Prostate gland (tissue), 2 donors: ENCODE measurements at regions not wholly inside any gene's neighbourhood (a gene's known extent, or its start where the extent isn't known, plus 50 kb on each side); places are given as distances from the start of the nearest gene placed in this dataset.

ENCODE experiments used
- DNase-seq: peaks from one replicate; pipeline ENCODE4 v3.0.0-alpha.2; 2019; ENCODE audit warnings: low spot score
- H3K27ac ChIP-seq, 2 donors: fragments of 200-600 bp; sonication (generic); 2 replicates each; pipeline ENCODE4 v1.5.1; 2017 to 2019
- H3K27me3 ChIP-seq: fragments of 200-600 bp; sonication (generic); replicated peaks from 2 replicates; pipeline ENCODE4 v1.5.1; 2019; ENCODE audit not compliant: insufficient read depth
- H3K36me3 ChIP-seq, 2 donors: fragments of 200-600 bp; sonication (generic); 1 replicate in 1 of 2; 2 replicates in 1 of 2; pipeline versions ENCODE4 v1.5.1 to v1.8.1; 2017 to 2019
- H3K4me1 ChIP-seq: fragments of 200-600 bp; sonication (generic); replicated peaks from 2 replicates; pipeline ENCODE4 v1.5.1; 2019
- H3K4me3 ChIP-seq, 2 donors: fragments of 200-600 bp; sonication (generic); 2 replicates each; pipeline ENCODE4 v1.5.1; 2017 to 2019
- H3K9me3 ChIP-seq: fragments of 200-600 bp; sonication (generic); 2 replicates; pipeline ENCODE4 v1.5.1; 2017
- POLR2A ChIP-seq: fragments of 450-650 bp; IDR thresholded peaks from one replicate; pipeline ENCODE4 v1.6.1; 2016; ENCODE audit warnings: antibody characterized with exemption, mild to moderate bottlenecking
- POLR2AphosphoS5 ChIP-seq: sonication (generic); formaldehyde crosslinking; IDR thresholded peaks from one replicate; pipeline ENCODE4 v1.6.1; 2017; ENCODE audit warnings: antibody characterized with exemption
- WGBS: methylation state at CpG from one replicate; pipeline ENCODE4 v1.1.5; 2018; 5-methylcytosine and 5-hydroxymethylcytosine counted together
- intact Hi-C: fragments of 100-400 bp; cut with DNase I; formaldehyde crosslinking; loops from one replicate; pipeline ENCODE4 v1.14.2; 2022
- TF ChIP-seq, protein P1 (sequence below), 4 experiments: fragments of 200-600 bp in 2 of 4; fragments of 450-650 bp in 2 of 4; sonication (generic) in 2 of 4; IDR thresholded peaks; 1 replicate in 3 of 4; 2 replicates in 1 of 4; pipeline ENCODE4 v1.5.1; 2016 to 2019; ENCODE audit warnings: antibody characterized with exemption in 4 of 4, mild to moderate bottlenecking in 2 of 4, moderate library complexity in 2 of 4

DNA sequence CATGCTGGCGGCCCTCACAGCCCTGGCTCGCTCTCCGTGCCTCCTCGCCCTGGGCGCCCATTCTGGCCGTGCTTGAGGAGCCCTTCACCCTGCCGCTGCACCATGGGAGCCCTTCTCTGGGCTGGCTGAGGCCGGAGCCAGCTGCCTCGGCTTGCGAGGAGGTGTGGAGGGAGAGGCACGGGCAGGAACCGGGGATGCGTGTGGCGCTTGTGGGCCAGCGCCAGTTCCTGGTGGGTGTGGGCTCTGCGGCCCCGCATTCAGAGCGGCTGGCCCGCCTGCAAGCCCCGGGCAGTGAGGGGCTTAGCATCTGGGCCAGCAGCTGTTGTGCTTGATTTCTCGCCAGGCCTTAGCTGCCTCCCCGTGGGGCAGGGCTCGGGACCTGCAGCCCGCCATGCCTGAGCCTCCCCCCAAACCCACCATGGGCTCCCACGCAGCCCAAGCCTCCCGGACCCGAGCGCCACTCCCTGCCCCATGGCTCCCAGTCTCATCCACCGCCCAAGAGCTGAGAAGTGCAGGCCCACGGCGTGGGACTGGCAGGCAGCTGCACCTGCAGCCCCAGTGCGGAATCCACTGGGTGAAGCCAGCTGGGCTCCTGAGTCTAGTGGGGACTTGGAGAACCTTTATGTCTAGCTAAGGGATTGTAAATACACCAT is 163.4 kb upstream of the LRRC4C start:
- intact Hi-C loops, result no loop called here
- no peak overlapping the region for H3K4me3 ChIP-seq
- no peaks in the 10 kb centered on the region for H3K27me3 ChIP-seq
- no peaks in the 10 kb centered on the region for H3K4me1 ChIP-seq
- DNase-seq, result no peak
- 88% methylated on average over 32 of the region's 32 CpGs for WGBS
- no peaks in the 10 kb centered on the region for H3K36me3 ChIP-seq
- no peaks in the 10 kb centered on the region for H3K9me3 ChIP-seq
- no peak for TF ChIP-seq POLR2A
- TF ChIP-seq, protein P1, sequence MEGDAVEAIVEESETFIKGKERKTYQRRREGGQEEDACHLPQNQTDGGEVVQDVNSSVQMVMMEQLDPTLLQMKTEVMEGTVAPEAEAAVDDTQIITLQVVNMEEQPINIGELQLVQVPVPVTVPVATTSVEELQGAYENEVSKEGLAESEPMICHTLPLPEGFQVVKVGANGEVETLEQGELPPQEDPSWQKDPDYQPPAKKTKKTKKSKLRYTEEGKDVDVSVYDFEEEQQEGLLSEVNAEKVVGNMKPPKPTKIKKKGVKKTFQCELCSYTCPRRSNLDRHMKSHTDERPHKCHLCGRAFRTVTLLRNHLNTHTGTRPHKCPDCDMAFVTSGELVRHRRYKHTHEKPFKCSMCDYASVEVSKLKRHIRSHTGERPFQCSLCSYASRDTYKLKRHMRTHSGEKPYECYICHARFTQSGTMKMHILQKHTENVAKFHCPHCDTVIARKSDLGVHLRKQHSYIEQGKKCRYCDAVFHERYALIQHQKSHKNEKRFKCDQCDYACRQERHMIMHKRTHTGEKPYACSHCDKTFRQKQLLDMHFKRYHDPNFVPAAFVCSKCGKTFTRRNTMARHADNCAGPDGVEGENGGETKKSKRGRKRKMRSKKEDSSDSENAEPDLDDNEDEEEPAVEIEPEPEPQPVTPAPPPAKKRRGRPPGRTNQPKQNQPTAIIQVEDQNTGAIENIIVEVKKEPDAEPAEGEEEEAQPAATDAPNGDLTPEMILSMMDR (IDR thresholded peaks at IDR 0.05), result no peak
- TF ChIP-seq POLR2AphosphoS5, result no peak
- no peak overlapping the region for H3K27ac ChIP-seq

DNA sequence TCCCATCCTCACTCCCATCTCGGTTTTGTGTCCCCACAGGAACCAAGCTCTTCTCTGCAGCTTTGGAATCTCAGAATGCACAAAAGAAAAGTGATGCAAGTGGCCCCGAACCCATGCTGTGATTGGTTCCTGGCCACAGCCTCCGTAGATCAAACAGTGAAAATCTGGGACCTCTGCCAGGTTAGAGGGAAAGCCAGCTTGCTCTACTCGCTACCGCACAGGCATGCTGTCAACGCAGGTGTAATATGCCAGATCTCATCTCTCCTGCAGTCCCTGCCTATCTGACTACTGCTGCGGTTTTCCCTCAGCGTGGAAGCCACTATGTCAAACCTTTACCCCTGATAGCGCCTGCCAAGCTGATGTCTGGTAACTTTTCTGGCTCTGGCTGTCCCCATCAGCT is 200.5 kb upstream of the LRRC4C start:
- no peak for TF ChIP-seq POLR2AphosphoS5
- TF ChIP-seq, protein P1 (IDR thresholded peaks at IDR 0.05), result no peak
- no peak for TF ChIP-seq POLR2A
- DNase-seq, result no peak
- Histone ChIP-seq H3K4me1 (no peaks in the 10 kb centered on the region), H3K36me3 (no peaks in the 10 kb centered on the region), H3K27me3 (no peaks in the 10 kb centered on the region), H3K27ac (no peak overlapping the region), H3K4me3 (no peak overlapping the region), H3K9me3 (no peaks in the 10 kb centered on the region)
- 47% methylated on average over 9 of the region's 9 CpGs for WGBS
- intact Hi-C loops, result no loop called here

DNA sequence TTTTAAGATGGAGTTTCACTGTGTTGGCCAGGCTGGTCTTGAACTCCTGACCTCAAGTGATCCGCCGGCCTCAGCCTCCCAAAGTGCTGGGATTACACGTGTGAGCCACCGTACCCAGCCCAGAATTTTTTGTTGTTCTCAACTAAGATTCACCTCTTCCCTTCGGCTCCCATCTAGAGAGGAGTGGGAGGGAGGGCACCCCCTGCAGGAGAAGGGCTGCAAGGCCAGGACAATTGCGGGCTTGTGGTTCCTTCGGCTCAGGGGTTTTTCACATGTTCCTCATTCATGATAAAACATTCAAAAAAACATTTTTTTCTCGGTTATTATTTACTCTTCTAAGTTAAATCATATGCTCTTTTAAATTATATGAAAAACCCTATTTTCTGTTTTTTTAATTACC is 201.1 kb upstream of the LRRC4C start:
- no peak for DNase-seq
- intact Hi-C loops, result no loop called here
- WGBS, result 80% methylated on average over 8 of the region's 8 CpGs
- no peaks in the 10 kb centered on the region for H3K9me3 ChIP-seq
- H3K4me3 ChIP-seq, result no peak overlapping the region
- no peaks in the 10 kb centered on the region for H3K36me3 ChIP-seq
- TF ChIP-seq, protein P1 (IDR thresholded peaks at IDR 0.05), result no peak
- no peak for TF ChIP-seq POLR2AphosphoS5
- H3K27me3 ChIP-seq, result no peaks in the 10 kb centered on the region
- H3K27ac ChIP-seq, result no peak overlapping the region
- no peaks in the 10 kb centered on the region for H3K4me1 ChIP-seq

DNA sequence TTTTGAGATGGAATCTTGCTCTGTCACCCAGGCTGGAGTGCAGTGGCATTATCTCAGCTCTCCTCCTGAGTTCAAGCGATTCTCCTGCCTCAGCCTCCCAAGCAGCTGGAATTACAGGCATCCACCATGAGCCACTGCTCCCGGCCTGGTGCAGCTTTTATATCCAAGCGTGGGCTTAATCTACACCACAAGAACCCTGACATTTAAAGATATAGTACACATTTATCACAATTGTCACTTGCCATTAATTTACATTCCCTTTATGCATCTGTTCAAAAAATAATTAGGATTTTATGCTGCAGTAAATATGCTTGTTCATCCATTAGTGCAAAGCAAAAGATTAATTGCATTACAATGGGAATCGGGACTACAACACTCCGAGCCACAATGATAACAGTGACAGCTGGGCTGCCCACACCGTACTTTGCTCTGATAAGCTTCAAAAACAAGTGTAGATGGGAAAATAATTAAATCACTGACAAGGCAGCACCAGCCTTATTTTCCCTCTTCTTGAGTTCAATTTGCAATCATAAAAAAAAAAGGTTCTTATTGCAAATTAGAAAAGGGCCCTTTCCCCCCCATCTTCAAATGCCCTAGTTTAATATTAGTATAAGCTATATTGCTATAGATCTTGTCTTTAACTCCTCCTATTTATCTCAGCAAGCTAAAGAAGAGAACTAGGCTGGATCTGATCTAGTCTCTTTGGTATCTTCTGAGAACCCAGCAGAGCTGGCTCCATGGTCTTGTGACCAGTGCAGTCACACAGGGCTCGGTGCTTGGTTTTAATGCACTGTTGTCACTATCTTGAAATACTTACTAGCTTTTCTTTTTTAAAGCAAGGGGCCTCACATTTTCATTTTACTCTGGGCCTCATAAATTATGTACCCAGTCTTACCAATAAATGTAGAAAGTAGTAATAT is 206.2 kb upstream of the LRRC4C start:
- Histone ChIP-seq H3K9me3 (no peaks in the 10 kb centered on the region), H3K27me3 (no peaks in the 10 kb centered on the region), H3K36me3 (no peaks in the 10 kb centered on the region), H3K4me3 (no peak overlapping the region), H3K27ac (no peak overlapping the region), H3K4me1 (no peaks in the 10 kb centered on the region)
- intact Hi-C loops, result no loop called here
- no peak for DNase-seq
- 77% methylated on average over 7 of the region's 7 CpGs for WGBS
- TF ChIP-seq POLR2A (no peak), POLR2AphosphoS5 (no peak)
- TF ChIP-seq, protein P1 (IDR thresholded peaks at IDR 0.05), result no peak
